ENCODE measurements at regions not wholly inside any gene's neighbourhood (a gene's known extent, or its start where the extent isn't known, plus 50 kb on each side); places are given as distances from the start of the nearest gene placed in this dataset.

GRCh38 chr2:239468491-239469105, 67.8 kb upstream of the HDAC4 start:
- Histone ChIP-seq H3K27ac (ENCODE audit: extremely low read depth, low read depth, low read length) (no peak overlapping the region), H2AFZ (ENCODE audit: low read depth, low read length) (no peak overlapping the region), H3K4me3 (no peak overlapping the region), H3K27me3 (ENCODE audit: control insufficient read depth in 2 of 2, insufficient read depth in 2 of 2, low read length in 2 of 2) (peaks cover 0 to 47% of the 10 kb centered on the region in 2 experiments; a peak in 3 of 5 replicates), H4K20me1 (replicated peaks; ENCODE audit: control insufficient read depth, insufficient read depth, low read length) (no peaks in the 10 kb centered on the region), H3K9ac (ENCODE audit: insufficient read depth in 1 of 2, low read depth in 2 of 2, low read length in 2 of 2) (no peak overlapping the region), H3K79me2 (ENCODE audit: control insufficient read depth, insufficient read depth, low read length) (no peaks in the 10 kb centered on the region), H3K4me1 (replicated peaks in 1 of 2; ENCODE audit: control insufficient read depth in 2 of 2, insufficient read depth in 2 of 2, low read length in 2 of 2) (peaks cover 0 to 3% of the 10 kb centered on the region in 2 experiments; a peak in 1 of 5 replicates), H3K9me1 (ENCODE audit: control insufficient read depth, insufficient read depth, low read length) (no peaks in the 10 kb centered on the region), H3K36me3 (ENCODE audit: control insufficient read depth, insufficient read depth, low read length) (no peaks in the 10 kb centered on the region), H3K9me3 (replicated peaks; ENCODE audit: control insufficient read depth, insufficient read depth, low read depth, low read length) (no peaks in the 10 kb centered on the region), H3K4me2 (ENCODE audit: insufficient read depth, low read length) (no peak overlapping the region)
- intact Hi-C loops (cut with micrococcal nuclease) (no loop called here), in situ Hi-C loops (cut with MboI) (no loop called here)
- DNase-seq (ENCODE audit: extremely low read depth in 1 of 4, low spot score in 3 of 4) (no peak), ATAC-seq (no peak), FAIRE-seq (no peak)
- POLR2A ChIA-PET = no interaction called here
- CTCF ChIA-PET (ENCODE audit: low intra/inter-chr PET ratio) = no interaction called here
- no TSS peak for BruUV-seq (replicated peaks)
- 0% methylated on average over 7 of the region's 10 CpGs for WGBS (ENCODE audit: insufficient coverage, low coverage, missing lambda C conversion rate)
- TF ChIP-seq BHLHE40 (IDR thresholded peaks at IDR 0.05; ENCODE audit: low read length) = no peak
- TF ChIP-seq ATF2 (CRISPR knock-in tag; IDR thresholded peaks at IDR 0.05) = no peak
- no peak for TF ChIP-seq SP1 (CRISPR knock-in tag; IDR thresholded peaks at IDR 0.05)
- TF ChIP-seq, protein P1, sequence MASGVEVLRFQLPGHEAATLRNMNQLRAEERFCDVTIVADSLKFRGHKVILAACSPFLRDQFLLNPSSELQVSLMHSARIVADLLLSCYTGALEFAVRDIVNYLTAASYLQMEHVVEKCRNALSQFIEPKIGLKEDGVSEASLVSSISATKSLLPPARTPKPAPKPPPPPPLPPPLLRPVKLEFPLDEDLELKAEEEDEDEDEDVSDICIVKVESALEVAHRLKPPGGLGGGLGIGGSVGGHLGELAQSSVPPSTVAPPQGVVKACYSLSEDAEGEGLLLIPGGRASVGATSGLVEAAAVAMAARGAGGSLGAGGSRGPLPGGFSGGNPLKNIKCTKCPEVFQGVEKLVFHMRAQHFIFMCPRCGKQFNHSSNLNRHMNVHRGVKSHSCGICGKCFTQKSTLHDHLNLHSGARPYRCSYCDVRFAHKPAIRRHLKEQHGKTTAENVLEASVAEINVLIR (CRISPR knock-in tag; IDR thresholded peaks at IDR 0.05) = no peak
- TF ChIP-seq GABPA (tag; conservative IDR thresholded peaks at IDR 0.05; ENCODE audit: low read depth) = no peak
- TF ChIP-seq GABPB1 (CRISPR knock-in tag; IDR thresholded peaks at IDR 0.05) = no peak
- no peak for TF ChIP-seq RBM39 (optimal IDR thresholded peaks at IDR 0.05; ENCODE audit: low read depth, low read length)
- no peak for TF ChIP-seq TEAD1 (CRISPR knock-in tag; IDR thresholded peaks at IDR 0.05)
- TF ChIP-seq ZNF75A (CRISPR knock-in tag; IDR thresholded peaks at IDR 0.05) = no peak
- TF ChIP-seq NONO (IDR thresholded peaks at IDR 0.05; ENCODE audit: low read depth in 2 of 2, low read length in 1 of 2) = no peak
- TF ChIP-seq ZNF197 (CRISPR knock-in tag; IDR thresholded peaks at IDR 0.05; ENCODE audit: low read depth) = no peak
- TF ChIP-seq KAT8 (IDR thresholded peaks at IDR 0.05; ENCODE audit: low read depth) = no peak
- TF ChIP-seq RBM15 (IDR thresholded peaks at IDR 0.05; ENCODE audit: insufficient read depth, low read length) = no peak
- TF ChIP-seq SUPT5H (IDR thresholded peaks at IDR 0.05) = no peak
- no peak for TF ChIP-seq ZFP91 (CRISPR knock-in tag; IDR thresholded peaks at IDR 0.05)
- no peak for TF ChIP-seq ARID1B (IDR thresholded peaks at IDR 0.05)
